H1 (cell line): ENCODE measurements at regions not wholly inside any gene's neighbourhood (a gene's known extent, or its start where the extent isn't known, plus 50 kb on each side); places are given as distances from the start of the nearest gene placed in this dataset.
"Not testable (repeated sequence)": the region's sequence is repeated elsewhere in the genome, so short reads cannot be mapped to it uniquely, and the experiment has no call there.

ENCODE experiments used
- CTCF ChIA-PET: fragments of 300-600 bp; sonication (Branson Sonifier 250); formaldehyde crosslinking; loops from one replicate; lab custom pipeline; 2021; ENCODE audit not compliant: partially characterized antibody; lab: Charles Lee
- POLR2A ChIA-PET: fragments of 300-600 bp; sonication (Branson Sonifier 250); formaldehyde crosslinking; loops from one replicate; lab custom pipeline; 2021; ENCODE audit warnings: inconsistent platforms; ENCODE audit not compliant: partially characterized antibody; lab: Charles Lee
- DNase-seq, 2 experiments: peaks; one replicate each; pipeline versions ENCODE4 v3.0.0 to v3.0.0-alpha.2; 2010 to 2022; ENCODE audit warnings: low spot score in 2 of 2, low read depth in 1 of 2, mixed read lengths in 1 of 2
- FAIRE-seq: peaks from 2 replicates; lab custom pipeline; 2011; peaks lifted over from hg19 to GRCh38; lab: Jason Lieb, UNC
- H2AFZ ChIP-seq: 2 replicates; pipeline ENCODE4 v1.8.1; 2012; ENCODE audit warnings: low read length, inconsistent platforms
- H2AK5ac ChIP-seq: 2 replicates; pipeline ENCODE4 v1.6.1; 2013; ENCODE audit warnings: low read depth, low read length
- H2BK120ac ChIP-seq: replicated peaks from 2 replicates; pipeline ENCODE3; 2013; ENCODE audit warnings: low read depth, low read length, inconsistent platforms
- H2BK12ac ChIP-seq: 2 replicates; pipeline ENCODE4 v1.6.1; 2013; ENCODE audit warnings: low read depth, low read length
- H2BK15ac ChIP-seq: 2 replicates; pipeline ENCODE4 v1.6.1; 2013; ENCODE audit warnings: low read length
- H2BK20ac ChIP-seq: 2 replicates; pipeline ENCODE4 v1.6.1; 2013; ENCODE audit warnings: low read length
- H2BK5ac ChIP-seq: 2 replicates; pipeline ENCODE4 v1.6.1; 2013; ENCODE audit warnings: low read depth, low read length
- H3K14ac ChIP-seq: 2 replicates; pipeline ENCODE4 v1.6.1; 2013; ENCODE audit warnings: inconsistent platforms; ENCODE audit not compliant: insufficient read length
- H3K18ac ChIP-seq: 2 replicates; pipeline ENCODE4 v1.6.1; 2013; ENCODE audit warnings: low read length; ENCODE audit errors: extremely low read depth
- H3K23ac ChIP-seq: 2 replicates; pipeline ENCODE4 v1.6.1; 2013; ENCODE audit warnings: inconsistent platforms; ENCODE audit not compliant: insufficient read length
- H3K23me2 ChIP-seq: 2 replicates; pipeline ENCODE4 v1.6.1; 2013; ENCODE audit warnings: low read depth, low read length
- H3K27ac ChIP-seq: 2 replicates; pipeline ENCODE4 v1.6.1; 2011; ENCODE audit warnings: low read depth, low read length, inconsistent platforms
- H3K27me3 ChIP-seq, 4 experiments: replicated peaks in 1 of 4; 1 replicate in 1 of 4; 2 replicates in 3 of 4; pipeline versions ENCODE4 v1.6.1 to v1.8.1; 2011 to 2013; ENCODE audit warnings: low read length in 3 of 4, mild to moderate bottlenecking in 3 of 4, inconsistent platforms in 2 of 4, mixed read lengths in 2 of 4, moderate library complexity in 1 of 4; ENCODE audit not compliant: control insufficient read depth in 3 of 4, insufficient read depth in 3 of 4; ENCODE audit errors: extremely low read depth in 1 of 4
- H3K36me3 ChIP-seq, 4 experiments: 2 replicates each; pipeline versions ENCODE4 v1.6.1 to v1.8.1; 2011 to 2013; ENCODE audit warnings: mild to moderate bottlenecking in 4 of 4, low read length in 3 of 4, moderate library complexity in 2 of 4, control low read depth in 1 of 4, inconsistent platforms in 1 of 4; ENCODE audit not compliant: insufficient read depth in 4 of 4, control insufficient read depth in 2 of 4
- H3K4ac ChIP-seq: replicated peaks from 2 replicates; pipeline ENCODE3; 2013; ENCODE audit warnings: low read length, low read depth, mixed read lengths, inconsistent platforms; ENCODE audit not compliant: insufficient read length
- H3K4me1 ChIP-seq, 4 experiments: replicated peaks in 1 of 4; 1 replicate in 1 of 4; 2 replicates in 3 of 4; pipeline versions ENCODE4 v1.6.1 to v1.8.1; 2011 to 2013; ENCODE audit warnings: low read length in 3 of 4, inconsistent platforms in 2 of 4, mixed read lengths in 1 of 4; ENCODE audit not compliant: insufficient read depth in 4 of 4, control insufficient read depth in 3 of 4
- H3K4me2 ChIP-seq, 2 experiments: 2 replicates each; pipeline versions ENCODE4 v1.6.1 to v1.8.1; 2011 to 2013; ENCODE audit warnings: low read depth in 2 of 2, low read length in 2 of 2, control low read depth in 1 of 2, inconsistent platforms in 1 of 2, mild to moderate bottlenecking in 1 of 2; ENCODE audit not compliant: insufficient read depth in 1 of 2
- H3K4me3 ChIP-seq, 4 experiments: fragments of 200-600, 300-600 bp in 1 of 4; sonication (generic), shearing (Covaris generic), sonication (Bioruptor Twin) in 1 of 4; 2 replicates each; pipeline versions ENCODE4 v1.5.1 to v1.8.1; 2011 to 2016; ENCODE audit warnings: low read length in 4 of 4, low read depth in 3 of 4, control low read depth in 2 of 4, inconsistent platforms in 2 of 4, mild to moderate bottlenecking in 2 of 4, mixed read lengths in 1 of 4, moderate library complexity in 1 of 4; ENCODE audit not compliant: insufficient read depth in 2 of 4; ENCODE audit errors: extremely low read depth in 1 of 4
- H3K56ac ChIP-seq: replicated peaks from 2 replicates; pipeline ENCODE3; 2013; ENCODE audit warnings: low read depth, mild to moderate bottlenecking, mixed read lengths, low read length, inconsistent platforms; ENCODE audit not compliant: insufficient read length
- H3K79me1 ChIP-seq: 2 replicates; pipeline ENCODE4 v1.6.1; 2013; ENCODE audit warnings: low read depth, low read length, control low read depth
- H3K79me2 ChIP-seq, 2 experiments: 2 replicates each; pipeline versions ENCODE4 v1.6.1 to v1.8.1; 2012 to 2013; ENCODE audit warnings: low read length in 2 of 2, mild to moderate bottlenecking in 2 of 2, inconsistent platforms in 1 of 2; ENCODE audit not compliant: insufficient read depth in 2 of 2, control insufficient read depth in 1 of 2
- H3K9ac ChIP-seq, 4 experiments: replicated peaks in 1 of 4; 1 replicate in 1 of 4; 2 replicates in 3 of 4; pipeline versions ENCODE4 v1.6.1 to v1.8.1; 2011 to 2013; ENCODE audit warnings: low read depth in 3 of 4, low read length in 3 of 4, control low read depth in 2 of 4, mild to moderate bottlenecking in 2 of 4, moderate library complexity in 2 of 4, inconsistent platforms in 1 of 4; ENCODE audit errors: extremely low read depth in 1 of 4
- H3K9me3 ChIP-seq, 2 experiments: 2 replicates each; pipeline versions ENCODE4 v1.6.1 to v1.8.1; 2012 to 2013; ENCODE audit warnings: mild to moderate bottlenecking in 2 of 2, moderate library complexity in 2 of 2, control low read depth in 1 of 2, inconsistent platforms in 1 of 2, low read depth in 1 of 2, low read length in 1 of 2, mixed read lengths in 1 of 2; ENCODE audit not compliant: insufficient read depth in 2 of 2
- H4K20me1 ChIP-seq, 2 experiments: replicated peaks in 1 of 2; 2 replicates each; pipeline versions ENCODE3 to v1.8.1; 2011 to 2013; ENCODE audit warnings: inconsistent platforms in 2 of 2, low read length in 2 of 2, mild to moderate bottlenecking in 1 of 2; ENCODE audit not compliant: insufficient read depth in 2 of 2, control insufficient read depth in 1 of 2
- H4K5ac ChIP-seq: 2 replicates; pipeline ENCODE4 v1.6.1; 2013; ENCODE audit warnings: low read length, low read depth, mixed read lengths, inconsistent platforms; ENCODE audit not compliant: insufficient read length
- H4K8ac ChIP-seq: 2 replicates; pipeline ENCODE4 v1.8.0; 2013; ENCODE audit warnings: mild to moderate bottlenecking, moderate library complexity, low read length, inconsistent platforms; ENCODE audit not compliant: insufficient read depth; ENCODE audit errors: extremely low read depth
- H4K91ac ChIP-seq: replicated peaks from 2 replicates; pipeline ENCODE3; 2013; ENCODE audit warnings: low read length, mixed read lengths, inconsistent platforms; ENCODE audit not compliant: insufficient read length
- WGBS, 2 experiments: shearing (Covaris generic) in 1 of 2; methylation state at CpG; one replicate each; pipeline versions ENCODE4 v1.1.6 to v1.1.7; 2013 to 2015; ENCODE audit warnings: low lambda C conversion rate in 2 of 2, mixed read lengths in 2 of 2, inconsistent platforms in 1 of 2, low coverage in 1 of 2, missing lambda C conversion rate in 1 of 2; ENCODE audit not compliant: insufficient replicate concordance in 2 of 2, insufficient coverage in 1 of 2, insufficient read length in 1 of 2; ENCODE audit errors: extremely low coverage in 1 of 2, missing lambda C conversion rate in 1 of 2; 5-methylcytosine and 5-hydroxymethylcytosine counted together

GRCh38 chr22:16402874-16403399 lies 189.7 kb downstream of the CCT8L2 start:
- H2BK15ac ChIP-seq, H3K23me2 ChIP-seq, H2AK5ac ChIP-seq, H2BK20ac ChIP-seq, H4K20me1 ChIP-seq, DNase-seq, H4K91ac ChIP-seq, H3K36me3 ChIP-seq, H3K4me2 ChIP-seq, POLR2A ChIA-PET, H2AFZ ChIP-seq, H3K18ac ChIP-seq, H3K23ac ChIP-seq, H2BK120ac ChIP-seq, CTCF ChIA-PET, H3K4ac ChIP-seq, H3K27ac ChIP-seq, H4K8ac ChIP-seq, H3K79me1 ChIP-seq, H3K4me3 ChIP-seq, H4K5ac ChIP-seq, H2BK12ac ChIP-seq, H3K27me3 ChIP-seq, H3K56ac ChIP-seq, H3K79me2 ChIP-seq, H2BK5ac ChIP-seq, H3K14ac ChIP-seq, FAIRE-seq, H3K9ac ChIP-seq, H3K4me1 ChIP-seq: not testable (repeated sequence)
- 63 to 100% methylated on average over 2 to 6 of the region's 6 CpGs for WGBS, 2 experiments
- H3K9me3 ChIP-seq = peaks cover 4 to 24% of the 10 kb centered on the region in 2 experiments; a peak in 3 of 4 replicates

- FAIRE-seq, H2BK20ac ChIP-seq, POLR2A ChIA-PET, H4K8ac ChIP-seq, DNase-seq, H4K91ac ChIP-seq, H3K23ac ChIP-seq, H2BK12ac ChIP-seq, H3K4me3 ChIP-seq, H3K18ac ChIP-seq, H4K5ac ChIP-seq, H4K20me1 ChIP-seq, H3K56ac ChIP-seq, H3K14ac ChIP-seq, H3K36me3 ChIP-seq, CTCF ChIA-PET, H3K79me1 ChIP-seq, H3K23me2 ChIP-seq, H3K9ac ChIP-seq, H2BK15ac ChIP-seq, H2BK120ac ChIP-seq, H2AK5ac ChIP-seq, H3K4me1 ChIP-seq, H3K4me2 ChIP-seq, H2AFZ ChIP-seq, H3K79me2 ChIP-seq, H3K27me3 ChIP-seq, H3K4ac ChIP-seq, H3K27ac ChIP-seq, H2BK5ac ChIP-seq: not testable (repeated sequence)
- 67% methylated on average over 2 of the region's 2 CpGs; no CpG with 5 or more reads in 1 of the 2 experiments for WGBS, 2 experiments
- peaks cover 2 to 62% of the 10 kb centered on the region in 2 experiments; a peak in 2 of 4 replicates for H3K9me3 ChIP-seq
Observed at GRCh38 chr22:16393476-16393875, 199.1 kb downstream of the CCT8L2 start.
